HG03469 (cell line): ENCODE measurements at regions not wholly inside any gene's neighbourhood (a gene's known extent, or its start where the extent isn't known, plus 50 kb on each side); places are given as distances from the start of the nearest gene placed in this dataset.

Experiments
- ATAC-seq: cut with Tn5 transposase; IDR thresholded peaks from one replicate; pipeline ENCODE4 v1.9.1; 2021; ENCODE audit warnings: mild to moderate bottlenecking, moderate library complexity, moderate number of reproducible peaks; ENCODE audit not compliant: unreplicated experiment

DNA sequence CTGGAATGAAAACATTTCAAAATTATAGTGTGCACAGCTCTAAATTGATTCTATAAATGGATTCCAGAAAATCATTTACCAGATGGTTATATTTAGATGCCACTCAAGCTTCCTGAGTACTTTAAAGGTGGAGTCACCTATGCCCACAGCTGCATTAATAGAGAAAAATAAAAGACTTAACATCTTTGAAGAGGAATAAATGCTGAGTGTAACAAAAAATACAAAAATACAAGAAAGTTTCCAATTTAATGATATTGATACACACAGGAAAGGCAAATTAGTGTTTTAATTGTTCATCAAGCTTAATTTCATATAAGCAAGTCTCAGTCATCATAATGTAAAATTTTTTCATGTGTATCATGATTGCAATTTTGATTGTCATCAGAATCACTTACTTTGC, 89.5 kb upstream of the MANEA start:
- no peak for ATAC-seq

GRCh38 chr6:95489185-95489863, 88.0 kb upstream of the MANEA start:
- no peak for ATAC-seq

GRCh38 chr6:95496769-95497426, 80.4 kb upstream of the MANEA start:
- no peak for ATAC-seq

DNA sequence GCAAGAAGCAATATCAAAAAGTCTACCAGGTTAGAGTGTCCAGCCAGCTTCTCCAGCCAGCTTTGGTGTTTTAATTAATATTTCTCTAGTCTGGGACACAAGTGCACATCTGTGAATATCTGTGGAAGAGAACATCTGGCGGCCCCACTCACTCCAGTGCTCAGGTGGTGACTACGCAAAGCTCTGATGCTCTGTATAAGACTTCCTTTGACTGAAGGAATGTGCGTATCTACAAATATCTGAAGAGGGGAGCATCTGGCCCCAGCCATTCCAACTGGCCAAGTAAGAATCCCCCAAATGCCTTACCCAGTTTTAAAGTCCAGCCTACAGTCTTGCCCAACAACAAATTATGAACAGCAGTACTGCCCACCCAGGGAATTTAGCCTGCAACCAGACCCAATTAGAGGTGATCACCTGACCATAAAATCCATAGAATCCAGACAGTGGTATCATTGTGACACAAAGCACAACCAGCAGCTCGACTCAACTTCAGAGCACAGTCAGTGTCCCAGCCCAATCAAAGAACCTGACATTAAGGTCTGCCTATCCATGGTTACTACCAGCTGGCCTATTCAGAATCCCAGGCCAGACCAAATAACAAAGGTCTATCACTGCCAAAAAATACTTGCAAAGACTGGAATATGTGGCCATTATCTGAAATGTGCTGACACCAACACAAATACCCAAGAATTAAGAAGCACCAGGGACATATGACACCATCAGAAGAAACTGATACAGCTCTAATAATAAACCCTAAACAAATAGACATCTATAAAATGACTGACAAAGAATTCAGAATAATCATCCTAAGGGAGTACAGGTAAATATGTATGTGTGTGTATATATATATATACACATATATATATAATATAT, 76.1 kb upstream of the MANEA start:
- ATAC-seq, result no peak

DNA sequence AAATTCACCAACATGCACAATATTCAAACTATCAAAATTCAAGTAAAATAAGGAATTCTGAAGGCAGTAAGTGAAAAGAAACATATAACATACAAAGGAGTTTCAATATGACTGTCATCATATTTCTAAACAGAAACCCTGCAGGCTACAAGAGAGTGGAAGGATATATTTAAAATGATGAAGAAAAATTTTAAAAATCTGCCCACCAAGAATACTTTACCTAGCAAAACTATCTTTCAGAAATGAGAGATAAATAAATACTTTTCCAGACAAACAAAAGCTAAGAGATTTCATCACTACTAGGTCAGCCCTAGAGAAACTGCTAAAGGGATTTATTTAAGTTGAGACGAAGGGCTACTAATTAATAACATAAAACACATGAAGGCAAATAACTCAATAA, 73.8 kb upstream of the MANEA start:
- ATAC-seq, result no peak

- no peak for ATAC-seq
Measured at GRCh38 chr6:95511404-95511803, 65.9 kb upstream of the MANEA start.

- no peak for ATAC-seq
Measured at GRCh38 chr6:95515975-95516374, 61.4 kb upstream of the MANEA start.

GRCh38 chr6:95517004-95517403, 60.3 kb upstream of the MANEA start:
- no peak for ATAC-seq

DNA sequence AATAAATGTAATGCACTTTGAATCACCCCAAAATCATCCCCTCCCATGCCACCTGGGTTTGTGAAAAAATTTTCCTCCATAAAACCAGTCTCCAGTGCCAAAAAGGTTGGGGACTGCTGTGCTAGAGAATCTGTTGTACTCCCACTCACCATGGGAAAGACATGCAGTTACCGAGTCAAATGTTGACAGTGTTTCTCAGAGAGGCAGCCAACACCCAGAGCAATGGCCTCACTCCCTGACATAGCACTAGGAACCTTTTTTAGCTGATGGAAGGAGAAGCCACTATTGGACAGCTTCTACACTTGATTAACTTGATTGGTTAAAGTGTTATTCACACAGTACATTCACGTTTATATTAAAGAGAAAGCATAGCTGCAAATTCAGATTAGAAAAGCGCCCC, 59.8 kb upstream of the MANEA start:
- ATAC-seq, result no peak

DNA sequence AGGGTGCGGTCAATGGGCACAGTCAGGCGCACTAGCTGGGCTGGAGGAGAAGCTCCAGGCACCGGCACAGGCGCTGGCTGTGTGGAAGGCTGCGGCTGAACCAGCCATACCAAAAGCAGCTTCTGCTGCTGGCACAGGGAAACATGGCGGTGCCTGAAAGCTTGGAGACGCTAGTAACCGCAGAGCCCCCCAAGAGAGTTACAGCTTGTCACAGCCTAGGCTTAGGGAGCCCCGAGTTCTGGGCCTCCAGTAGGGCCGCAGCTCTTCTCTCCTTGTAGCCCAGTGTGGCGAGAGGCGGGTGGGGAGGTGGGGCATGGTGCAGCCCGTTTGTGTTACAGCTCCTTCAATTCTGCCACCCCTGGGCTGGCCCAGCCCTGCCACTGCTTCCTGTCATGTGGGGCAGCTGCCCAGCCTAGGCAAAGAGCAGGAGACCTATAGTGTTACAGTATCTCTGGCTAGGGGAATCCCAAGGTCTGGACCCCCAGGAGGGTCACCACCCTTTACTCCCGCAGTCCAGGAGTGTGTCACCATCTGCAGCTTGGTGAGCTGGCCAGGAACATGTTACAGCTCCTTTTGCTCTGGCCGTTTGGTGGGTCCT, 58.6 kb upstream of the MANEA start:
- ATAC-seq, result no peak

GRCh38 chr6:95519228-95520037, 57.9 kb upstream of the MANEA start:
- ATAC-seq, result no peak

DNA sequence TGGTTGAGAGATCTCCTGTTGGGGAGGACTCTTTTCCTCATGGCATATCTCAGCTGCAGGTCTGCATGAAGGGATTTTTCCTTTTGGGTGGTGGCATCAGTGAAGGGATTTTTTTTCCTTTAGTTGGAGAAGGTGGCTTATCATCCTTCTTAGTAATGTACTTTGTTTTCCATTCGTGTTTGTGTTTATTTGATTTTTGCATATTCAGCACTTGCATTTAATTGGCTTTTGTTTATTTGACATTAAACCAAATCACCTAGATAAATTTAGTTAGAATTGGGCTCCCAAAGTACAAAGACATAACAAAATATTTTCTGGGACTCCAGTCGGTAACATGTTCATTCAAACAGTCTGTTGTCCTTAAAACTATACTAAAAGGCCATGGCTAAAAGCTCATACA, 56.2 kb upstream of the MANEA start:
- ATAC-seq, result no peak
